ENCODE measurements at regions not wholly inside any gene's neighbourhood (a gene's known extent, or its start where the extent isn't known, plus 50 kb on each side); places are given as distances from the start of the nearest gene placed in this dataset.

- no peak overlapping the region for H3K27ac ChIP-seq
- H3K9me3 ChIP-seq (replicated peaks in 1 of 3): no peaks in the 10 kb centered on the region
- H3K4me1 ChIP-seq (replicated peaks in 1 of 2): no peaks in the 10 kb centered on the region
- DNase-seq: no peak
- no peaks in the 10 kb centered on the region for H3K36me3 ChIP-seq (replicated peaks in 1 of 2)
- no peak overlapping the region for H3K4me3 ChIP-seq
- intact Hi-C loops (cut with DNase I): no loop called here
- TF ChIP-seq POLR2A (IDR thresholded peaks at IDR 0.05): no peak
- no peak for TF ChIP-seq CTCF (IDR thresholded peaks at IDR 0.05)
- H3K27me3 ChIP-seq: no peaks in the 10 kb centered on the region
- 64 to 88% (median 83%) methylated on average over 1 of the region's 1 CpG for WGBS, 4 donors
These were observed 216.4 kb downstream of the GPAM start for GRCh38 chr10:111967116-111967515.

GRCh38 chr10:111967547-111967946 lies 216.0 kb downstream of the GPAM start:
- TF ChIP-seq CTCF (IDR thresholded peaks at IDR 0.05) (no peak), POLR2A (IDR thresholded peaks at IDR 0.05) (no peak)
- Histone ChIP-seq H3K27ac (no peak overlapping the region), H3K27me3 (no peaks in the 10 kb centered on the region), H3K9me3 (replicated peaks in 1 of 3) (no peaks in the 10 kb centered on the region), H3K36me3 (replicated peaks in 1 of 2) (no peaks in the 10 kb centered on the region), H3K4me3 (no peak overlapping the region), H3K4me1 (replicated peaks in 1 of 2) (no peaks in the 10 kb centered on the region)
- WGBS, 4 donors: 86 to 97% (median 92%) methylated on average over 2 of the region's 2 CpGs
- intact Hi-C loops (cut with DNase I): no loop called here
- DNase-seq: no peak

GRCh38 chr10:111968647-111969046 lies 214.9 kb downstream of the GPAM start:
- 59 to 86% (median 70%) methylated on average over 3 of the region's 3 CpGs for WGBS, 4 donors
- no peak overlapping the region for H3K4me3 ChIP-seq
- no peaks in the 10 kb centered on the region for H3K27me3 ChIP-seq
- H3K9me3 ChIP-seq (replicated peaks in 1 of 3): no peaks in the 10 kb centered on the region
- no peak for DNase-seq
- H3K4me1 ChIP-seq (replicated peaks in 1 of 2): no peaks in the 10 kb centered on the region
- intact Hi-C loops (cut with DNase I): no loop called here
- no peaks in the 10 kb centered on the region for H3K36me3 ChIP-seq (replicated peaks in 1 of 2)
- no peak overlapping the region for H3K27ac ChIP-seq
- TF ChIP-seq POLR2A (IDR thresholded peaks at IDR 0.05): no peak
- TF ChIP-seq CTCF (IDR thresholded peaks at IDR 0.05): no peak

- Histone ChIP-seq H3K27me3 (no peaks in the 10 kb centered on the region), H3K9me3 (replicated peaks in 1 of 3) (no peaks in the 10 kb centered on the region), H3K4me1 (replicated peaks in 1 of 2) (no peaks in the 10 kb centered on the region), H3K36me3 (replicated peaks in 1 of 2) (no peaks in the 10 kb centered on the region), H3K4me3 (no peak overlapping the region), H3K27ac (no peak overlapping the region)
- WGBS, 4 donors: 80 to 94% (median 87%) methylated on average over 5 of the region's 5 CpGs
- intact Hi-C loops (cut with DNase I): no loop called here
- no peak for DNase-seq
- no peak for TF ChIP-seq CTCF (IDR thresholded peaks at IDR 0.05)
These were observed 213.5 kb downstream of the GPAM start for GRCh38 chr10:111970111-111970510.
